Dedifferentiated amniotic fluid mesenchymal stem cell (primary cell): ENCODE measurements at regions not wholly inside any gene's neighbourhood (a gene's known extent, or its start where the extent isn't known, plus 50 kb on each side); places are given as distances from the start of the nearest gene placed in this dataset.

Experiments used
- DNase-seq: peaks from one replicate; pipeline ENCODE4 v3.0.0-alpha.2; 2016; ENCODE audit errors: extremely low spot score

DNA sequence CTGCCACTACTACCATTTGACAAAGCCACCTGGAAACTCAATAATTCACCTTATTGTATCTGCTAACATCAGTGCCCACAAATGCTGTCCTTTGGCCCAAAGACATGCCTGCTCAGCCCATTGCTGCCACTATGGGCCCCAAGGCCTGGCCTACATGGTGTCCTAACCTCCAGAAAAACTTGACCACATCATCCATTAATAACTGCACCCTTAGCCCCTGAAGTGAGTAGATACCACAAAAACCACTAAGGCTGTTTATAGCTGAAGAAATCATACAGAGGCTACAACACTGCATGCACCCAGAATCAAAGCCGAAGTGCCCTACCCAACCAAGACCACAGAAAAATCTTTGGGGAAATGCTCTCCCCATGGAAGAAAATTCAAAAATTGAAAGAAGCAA, 932.8 kb upstream of the SLITRK6 start:
- no peak for DNase-seq

DNA sequence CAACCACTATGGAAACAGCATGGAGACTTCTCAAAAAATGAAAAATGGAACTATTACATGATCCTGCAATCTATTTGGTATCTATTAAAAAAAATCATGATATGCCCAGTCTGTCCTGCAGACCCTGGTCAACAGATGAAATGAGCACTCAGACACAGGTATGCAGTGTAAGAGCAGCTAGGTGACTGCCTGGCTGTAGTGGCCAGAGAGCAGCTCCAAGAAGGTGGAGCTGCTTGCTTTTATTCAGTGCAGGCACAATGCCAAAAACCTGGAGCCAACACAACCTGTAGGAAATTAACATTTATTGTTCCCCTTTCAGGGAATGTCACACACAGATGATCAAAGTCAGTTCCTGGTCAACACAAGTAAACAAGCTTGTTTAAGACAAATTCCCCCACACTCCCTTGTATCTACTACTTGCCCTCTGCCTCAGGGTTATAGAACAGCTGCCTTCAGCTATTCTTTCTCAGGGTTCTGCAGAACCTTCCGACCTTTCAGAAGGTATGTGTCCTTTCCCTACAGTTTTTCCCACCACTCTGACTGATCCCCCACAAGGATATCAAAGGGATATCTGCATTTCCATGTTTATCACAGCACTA, 933.7 kb upstream of the SLITRK5 start:
- no peak for DNase-seq

DNA sequence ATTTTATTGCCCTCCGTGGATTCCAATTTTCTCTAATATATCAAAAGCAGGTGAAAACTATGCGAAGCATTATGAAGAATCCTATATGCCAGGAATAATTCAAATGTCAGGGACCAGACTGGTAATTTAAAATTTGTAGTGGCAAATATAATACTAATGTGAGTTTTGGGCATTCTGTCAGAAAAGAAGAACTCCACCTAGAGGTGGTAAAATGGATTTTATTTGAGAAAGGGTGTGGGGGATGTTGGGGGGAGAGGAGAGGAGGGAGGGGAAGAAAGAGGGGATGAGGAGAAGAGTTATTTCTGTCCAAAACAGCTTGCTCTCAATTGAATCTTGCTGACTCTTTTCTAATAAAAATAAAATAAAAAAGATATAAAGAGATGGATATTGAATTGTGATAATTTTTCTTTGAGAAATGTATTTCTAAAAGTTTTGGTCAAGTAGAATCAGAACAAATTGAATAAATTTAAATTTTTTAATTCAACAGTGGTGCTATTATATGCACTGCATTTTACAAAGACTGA, 929.3 kb upstream of the SLITRK5 start:
- DNase-seq: no peak

DNA sequence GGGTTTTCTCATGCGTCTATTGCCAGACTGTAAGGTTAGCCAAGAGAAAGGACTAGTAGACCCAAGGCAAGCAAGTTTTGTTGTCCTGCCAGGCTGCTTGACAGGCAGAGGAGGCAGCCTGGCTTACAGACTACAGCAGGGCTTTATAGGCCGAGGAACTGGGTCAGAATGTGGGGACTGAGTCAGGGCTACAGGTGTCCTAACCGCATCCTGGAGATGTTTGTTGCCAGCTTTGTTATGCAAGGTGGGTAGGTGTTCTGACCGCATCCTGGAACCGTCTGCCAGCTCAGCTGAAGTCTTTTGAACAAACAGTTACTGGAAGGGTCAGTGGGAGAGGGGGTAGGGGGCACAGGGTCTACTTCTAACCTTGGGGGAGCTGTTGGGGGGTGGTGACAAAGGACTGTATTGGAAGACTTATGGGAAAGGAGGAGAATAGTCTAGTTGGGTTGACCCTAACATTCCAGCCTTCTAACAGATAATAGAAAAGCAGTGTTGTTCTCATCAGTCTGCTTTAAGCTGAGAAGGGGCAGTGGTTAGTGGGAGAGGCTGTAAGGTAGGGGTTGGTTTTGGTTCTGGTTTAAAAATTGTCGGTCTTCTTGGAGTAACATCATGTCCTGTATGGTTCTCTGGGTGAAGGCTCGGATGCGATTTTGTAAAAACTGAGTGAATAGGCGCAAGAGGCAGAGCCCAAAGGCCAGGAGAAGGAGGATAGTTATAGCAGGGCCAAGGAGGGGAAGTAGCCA, 913.8 kb upstream of the SLITRK5 start:
- DNase-seq: no peak

DNA sequence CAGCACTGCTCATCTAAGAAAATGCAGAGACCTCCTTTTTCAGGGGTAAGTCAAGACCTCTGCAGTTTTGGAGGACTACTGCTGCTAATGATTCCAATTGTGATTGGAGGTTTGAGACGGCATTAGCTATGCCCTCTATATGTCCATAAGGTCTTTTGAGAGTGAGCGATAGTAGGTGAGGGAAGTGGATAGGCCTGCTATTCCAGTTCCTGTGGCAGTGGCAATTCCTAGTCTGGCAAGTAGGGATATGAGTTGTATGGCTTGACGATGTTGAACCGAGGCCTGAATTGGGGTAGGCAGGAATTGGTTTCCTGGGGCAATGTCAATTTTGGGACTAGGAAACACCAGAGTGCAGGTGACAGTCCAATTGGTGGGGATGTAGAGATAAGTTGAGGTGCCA, 913.1 kb upstream of the SLITRK5 start:
- DNase-seq: no peak

DNA sequence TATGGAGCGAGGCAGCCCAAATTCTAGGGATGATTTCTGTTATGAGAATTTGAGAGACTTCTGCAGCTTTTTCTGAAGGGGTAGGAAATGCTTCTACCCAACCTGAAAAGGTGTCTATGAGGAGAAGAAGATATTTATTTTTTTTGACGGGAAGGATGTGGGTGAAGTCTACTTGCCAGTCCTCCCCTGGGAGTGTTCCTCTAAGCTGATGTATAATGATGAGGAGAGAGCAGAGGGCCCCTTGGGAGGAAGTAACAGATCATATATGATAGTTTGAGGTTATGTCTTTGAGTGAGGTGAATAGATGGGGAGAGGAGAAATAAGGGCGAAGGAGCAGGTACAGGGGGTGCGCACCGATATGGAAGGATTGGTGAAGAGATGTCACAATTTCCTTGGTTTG, 910.6 kb upstream of the SLITRK5 start:
- DNase-seq: no peak

DNA sequence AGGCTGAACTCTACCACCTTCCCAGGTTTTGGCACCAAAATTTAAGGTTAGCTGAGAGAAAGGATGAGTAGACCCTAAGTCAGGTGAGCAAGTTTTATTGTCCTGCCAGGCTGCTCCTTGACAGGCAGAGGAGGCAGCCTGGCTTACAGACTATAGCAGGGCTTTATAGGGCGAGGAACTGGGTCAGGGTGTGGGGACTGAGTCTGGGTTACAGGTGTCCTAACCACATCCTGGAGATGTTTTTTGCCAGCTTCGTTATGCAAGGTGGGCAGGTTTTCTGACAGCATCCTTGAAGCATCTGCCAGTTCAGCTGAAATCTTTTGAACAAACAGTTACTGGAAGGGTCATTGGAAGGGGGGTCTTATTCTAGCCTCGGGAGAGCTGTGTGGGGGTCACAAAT, 905.7 kb upstream of the SLITRK5 start:
- DNase-seq: no peak

DNA sequence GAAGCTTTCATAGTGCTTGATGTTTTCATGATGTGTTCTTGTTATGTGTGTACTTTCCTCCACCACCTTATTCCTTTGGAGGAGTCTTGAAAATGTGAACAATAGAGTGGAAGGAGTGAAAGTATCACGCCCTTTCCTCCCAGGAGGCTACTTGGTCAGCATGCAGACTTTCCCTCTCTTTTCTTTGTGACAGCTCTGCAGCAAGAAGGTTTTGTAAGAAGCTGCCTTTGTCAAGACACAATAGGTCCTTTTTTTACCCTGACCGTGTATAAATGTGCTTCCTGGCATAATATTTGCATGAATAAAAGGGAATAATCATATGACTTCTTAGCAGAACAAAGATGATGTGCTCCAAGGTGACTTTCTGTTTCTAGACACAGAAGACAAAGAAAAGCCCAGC, 882.6 kb upstream of the SLITRK5 start:
- no peak for DNase-seq

DNA sequence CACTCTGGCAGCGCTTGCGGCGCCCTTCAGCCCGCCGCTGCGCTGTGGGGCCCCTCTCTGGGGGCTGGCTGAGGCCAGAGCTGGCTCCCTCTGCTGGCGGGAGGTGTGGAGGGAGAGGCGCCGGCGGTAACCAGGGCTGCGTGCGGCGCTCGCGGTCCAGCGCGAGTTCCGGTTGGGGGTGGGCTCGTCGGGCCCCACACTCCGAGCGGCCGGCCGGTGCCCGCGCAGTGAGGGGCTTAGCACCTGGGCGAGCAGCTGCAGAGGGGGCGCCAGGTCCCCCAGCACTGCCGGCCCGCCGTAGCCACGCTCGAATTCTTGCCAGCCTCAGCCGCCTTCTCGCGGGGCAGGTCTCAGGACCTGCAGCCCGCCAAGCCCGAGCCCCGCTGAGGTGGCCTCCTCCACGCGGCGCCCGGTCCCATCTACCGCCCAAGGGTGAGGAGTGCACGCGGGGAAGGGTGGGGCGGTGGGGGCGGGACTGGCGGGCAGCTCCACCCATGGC, 879.0 kb upstream of the SLITRK5 start:
- DNase-seq: no peak

DNA sequence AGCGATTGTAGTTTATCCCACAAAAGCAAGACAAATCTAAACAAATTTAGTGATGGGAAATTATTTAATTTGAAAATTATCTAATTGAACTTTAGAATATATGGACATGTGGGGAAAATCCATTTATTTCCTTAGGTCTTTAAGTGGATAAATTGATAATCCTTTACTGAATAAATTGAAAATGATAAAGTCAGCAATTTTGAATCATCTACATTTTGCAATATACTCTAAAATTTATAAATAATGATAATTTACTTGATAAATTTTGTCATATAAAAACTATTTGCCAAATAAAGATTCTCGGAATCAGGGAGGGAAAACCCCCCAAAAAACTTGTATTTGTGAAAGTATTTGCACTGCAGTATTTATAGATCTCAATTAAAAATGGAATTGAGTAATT, 875.3 kb upstream of the SLITRK5 start:
- DNase-seq: no peak

DNA sequence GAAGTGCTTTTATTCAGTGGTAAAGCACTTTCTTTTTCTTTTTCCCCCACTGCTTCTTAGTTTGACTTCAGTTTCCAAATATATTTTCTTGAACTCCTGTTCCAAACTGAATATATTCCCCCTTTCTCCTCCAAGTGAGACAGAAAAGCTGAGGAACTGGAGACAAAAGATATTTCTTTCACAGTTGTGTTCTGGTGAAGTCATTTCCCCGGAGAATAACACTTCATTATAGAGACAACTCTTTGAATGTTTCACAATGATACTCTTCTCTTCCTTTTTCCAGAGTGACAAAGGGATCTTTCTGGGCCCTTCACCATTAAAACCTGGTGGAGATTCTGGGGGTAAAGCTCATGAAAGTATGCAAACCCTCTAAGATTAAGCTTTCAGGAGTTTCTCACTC, 860.8 kb upstream of the SLITRK5 start:
- DNase-seq: no peak

DNA sequence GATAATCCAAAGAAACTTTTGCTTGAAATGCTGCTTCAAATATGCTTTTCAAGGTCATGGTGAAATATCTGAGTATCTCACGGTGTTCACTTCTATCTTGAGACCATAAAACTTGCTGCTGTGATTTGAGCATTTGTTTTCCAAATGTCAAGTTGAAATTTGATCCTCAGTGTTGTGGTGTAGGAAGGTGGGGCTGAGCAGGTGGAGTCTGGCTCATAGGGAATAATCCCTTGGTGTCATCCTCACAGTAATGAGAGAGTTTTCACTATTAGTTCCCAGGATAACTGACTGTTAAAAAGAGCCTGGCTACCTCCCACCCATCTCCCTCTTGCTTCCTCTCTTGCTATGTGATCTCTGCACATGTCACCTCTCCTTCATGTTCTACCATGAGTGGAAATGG, 858.0 kb upstream of the SLITRK5 start:
- DNase-seq: no peak

DNA sequence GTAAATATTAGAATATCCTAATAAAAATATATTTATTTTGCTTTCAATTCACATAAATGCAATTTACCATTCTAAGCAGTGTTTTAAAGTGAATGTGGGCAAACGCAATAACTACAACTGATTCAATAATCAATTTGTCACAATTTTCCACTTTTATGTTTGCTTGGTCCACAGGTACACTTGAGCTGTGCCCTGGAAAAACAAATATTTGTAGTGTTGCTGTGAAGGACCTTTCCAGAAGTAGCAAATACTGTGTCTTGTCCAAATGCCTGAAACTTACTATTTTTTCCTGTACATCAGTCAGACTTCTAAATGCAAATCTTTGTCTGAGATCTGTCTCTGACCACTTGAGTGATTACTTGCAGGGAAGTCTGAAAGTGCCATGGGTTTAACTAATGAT, 845.8 kb upstream of the SLITRK5 start:
- DNase-seq: no peak

DNA sequence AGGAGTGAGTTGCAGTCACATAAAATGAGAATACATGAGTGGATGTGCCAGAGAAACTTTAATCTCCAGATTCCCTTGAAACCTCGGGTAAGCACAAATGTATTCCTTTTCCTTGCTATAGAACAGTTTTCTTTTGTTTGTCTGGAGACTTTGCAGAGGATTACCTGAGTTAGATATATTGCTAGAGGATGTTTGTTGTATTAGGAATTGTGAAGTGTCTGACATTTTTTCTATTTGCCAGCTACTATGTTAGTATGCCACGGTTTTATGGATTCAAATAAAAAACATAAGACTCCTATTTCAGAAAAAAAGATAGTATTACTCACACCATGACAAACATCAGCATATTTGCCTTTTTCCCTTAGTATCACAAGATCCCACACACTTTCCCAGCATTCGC, 844.9 kb upstream of the SLITRK5 start:
- DNase-seq: no peak

DNA sequence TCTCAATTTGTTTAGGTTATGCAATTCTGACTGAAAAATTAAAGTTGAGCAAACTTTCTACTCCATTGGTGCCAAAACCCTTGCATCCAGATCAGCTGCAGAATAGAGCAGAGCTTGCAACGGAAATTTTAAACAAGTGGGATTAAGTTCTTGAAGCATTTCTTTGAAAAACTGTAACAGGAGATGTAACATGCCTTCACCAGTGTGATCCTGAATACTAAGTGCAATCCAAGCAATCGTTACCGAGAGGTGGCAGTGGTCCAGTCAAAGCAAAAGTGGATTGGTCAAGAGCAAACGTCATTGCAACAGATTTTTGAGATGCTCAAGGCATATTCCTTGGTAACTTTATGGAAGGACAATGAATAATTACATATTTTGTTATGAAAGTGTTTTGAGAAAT, 841.1 kb upstream of the SLITRK5 start:
- DNase-seq: no peak

DNA sequence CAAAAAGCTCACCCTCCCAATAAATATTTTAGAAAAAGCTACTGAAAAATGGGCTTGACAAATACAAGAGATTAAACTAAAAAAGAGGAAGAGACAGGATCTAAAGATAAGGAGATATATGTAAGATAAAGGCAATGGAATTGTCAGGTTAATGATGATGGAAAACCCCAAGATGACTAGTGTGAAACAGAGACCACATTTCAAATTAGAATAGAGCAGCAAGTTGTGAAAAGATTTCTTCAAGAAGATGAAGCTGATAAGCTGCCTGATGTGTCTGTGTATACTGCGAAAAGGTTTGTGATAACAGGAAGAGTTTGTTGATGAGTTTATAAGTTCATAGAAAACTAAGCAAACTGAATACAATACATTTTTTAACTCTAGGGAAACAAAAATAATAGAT, 840.1 kb upstream of the SLITRK5 start:
- no peak for DNase-seq

DNA sequence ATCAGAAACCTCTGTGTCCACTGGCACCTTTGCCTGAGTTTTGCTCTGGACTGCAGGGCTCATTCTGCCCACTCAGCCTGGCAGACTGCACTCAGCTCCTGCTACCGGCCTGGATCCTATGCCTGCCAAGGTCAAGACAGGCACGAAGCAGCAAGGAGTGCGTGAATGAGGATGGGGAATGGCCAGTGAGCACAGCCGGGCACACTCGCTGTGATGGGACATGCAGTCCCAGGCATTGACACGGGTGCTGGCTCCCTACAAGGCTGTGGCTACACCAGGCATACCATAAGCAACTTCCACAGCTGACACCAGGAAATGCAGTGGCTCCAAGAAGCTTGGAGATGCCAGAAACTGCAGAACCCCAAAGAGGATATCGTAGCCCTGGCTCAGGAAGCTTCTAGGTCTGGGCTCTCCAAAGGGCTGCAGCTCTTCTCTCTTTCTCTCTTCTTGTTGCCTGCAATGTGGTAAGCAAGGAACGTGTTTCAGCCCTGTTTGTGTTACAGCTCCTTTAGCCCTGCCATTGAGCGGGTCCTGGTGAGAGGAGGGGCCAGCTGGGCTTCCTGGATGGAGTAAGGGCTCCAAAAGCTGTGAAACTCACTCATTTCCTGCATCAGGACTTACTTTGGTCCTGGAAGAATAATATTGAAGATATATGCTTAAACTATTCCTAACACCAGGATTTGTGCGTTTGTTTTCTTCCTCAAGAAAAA, 832.6 kb upstream of the SLITRK5 start:
- no peak for DNase-seq

DNA sequence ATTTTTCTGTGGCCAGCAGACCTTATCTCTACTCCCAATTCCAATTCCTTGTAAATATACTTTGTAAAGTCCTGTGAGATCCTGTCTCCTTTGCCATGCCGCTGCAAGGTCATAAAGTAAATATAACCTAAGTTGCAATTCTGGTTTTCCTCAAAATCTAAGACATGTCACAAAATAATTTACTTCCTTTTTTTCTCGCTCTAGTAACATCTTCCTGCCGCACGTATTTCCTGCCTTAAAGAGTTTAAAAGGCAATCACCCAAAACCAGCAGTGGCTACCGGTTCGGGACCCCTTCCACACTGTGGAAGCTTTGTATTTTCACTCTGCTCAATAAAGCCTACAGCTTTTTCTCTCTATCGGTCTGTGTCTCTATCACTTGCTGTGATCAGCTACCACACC, 832.0 kb upstream of the SLITRK5 start:
- no peak for DNase-seq

DNA sequence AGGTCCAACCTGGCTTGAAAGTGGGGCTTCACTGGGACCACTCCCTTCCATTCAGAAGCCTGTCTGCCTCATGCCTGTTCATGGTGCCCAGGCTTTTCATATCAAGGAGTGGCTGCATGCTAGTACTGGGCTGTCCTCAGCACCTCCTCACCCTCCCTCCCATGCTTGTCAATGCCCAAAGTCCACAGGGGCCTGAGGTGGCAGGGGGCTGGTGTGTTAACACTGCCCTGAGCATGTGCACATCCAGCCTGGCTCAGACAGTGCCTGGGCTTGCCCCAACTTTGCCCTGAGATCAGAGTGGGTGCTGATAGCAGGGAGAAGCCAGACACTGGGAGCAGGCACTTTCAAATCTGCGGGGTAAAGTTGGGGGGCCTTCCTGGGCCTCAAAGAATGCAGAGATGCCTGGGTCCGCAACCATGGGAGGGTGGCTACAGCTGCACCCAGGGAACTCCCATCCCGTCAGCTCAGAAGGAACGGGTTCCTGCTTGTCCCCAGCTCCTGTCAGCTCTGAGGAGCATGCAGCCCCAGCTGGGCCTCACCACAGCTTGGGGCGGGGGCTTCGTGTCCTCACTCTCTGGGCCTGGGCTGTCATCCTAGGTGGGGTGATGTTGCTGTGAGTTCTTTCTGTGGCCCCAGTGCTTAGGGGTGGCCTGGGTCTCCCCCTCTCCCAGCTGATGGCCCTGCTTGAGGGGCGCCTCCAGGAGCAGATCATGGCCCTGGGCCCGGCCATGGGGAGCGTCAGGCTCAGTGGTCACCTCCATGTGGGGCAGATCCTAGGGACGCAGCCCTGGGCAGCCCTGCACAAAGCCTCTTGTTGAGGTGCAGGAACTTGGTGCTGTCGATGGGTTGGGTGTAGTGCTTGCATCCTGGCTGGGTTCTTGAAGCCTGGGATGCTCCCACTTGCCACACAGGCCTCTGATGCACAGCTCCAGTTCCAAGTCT, 830.6 kb upstream of the SLITRK5 start:
- no peak for DNase-seq

DNA sequence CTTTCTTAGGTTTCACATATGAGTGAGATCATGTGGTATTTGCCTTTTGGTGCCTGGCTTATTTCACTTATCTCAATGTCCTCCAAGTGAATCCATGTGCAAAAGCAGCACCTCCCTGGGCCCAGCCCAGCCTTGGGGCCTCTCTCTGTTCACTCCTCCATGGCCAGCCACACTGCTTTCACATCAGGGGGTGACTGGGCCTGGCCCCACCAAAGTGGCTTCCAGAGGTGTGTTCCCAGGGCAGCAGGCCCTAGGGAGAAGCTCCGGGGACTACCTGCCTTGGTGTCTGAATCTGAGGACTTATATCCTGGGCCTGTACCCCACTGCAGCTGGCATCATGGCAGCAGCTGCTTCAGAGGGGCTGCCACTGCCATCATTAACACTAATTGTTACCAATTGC, 829.9 kb upstream of the SLITRK5 start:
- DNase-seq: no peak

DNA sequence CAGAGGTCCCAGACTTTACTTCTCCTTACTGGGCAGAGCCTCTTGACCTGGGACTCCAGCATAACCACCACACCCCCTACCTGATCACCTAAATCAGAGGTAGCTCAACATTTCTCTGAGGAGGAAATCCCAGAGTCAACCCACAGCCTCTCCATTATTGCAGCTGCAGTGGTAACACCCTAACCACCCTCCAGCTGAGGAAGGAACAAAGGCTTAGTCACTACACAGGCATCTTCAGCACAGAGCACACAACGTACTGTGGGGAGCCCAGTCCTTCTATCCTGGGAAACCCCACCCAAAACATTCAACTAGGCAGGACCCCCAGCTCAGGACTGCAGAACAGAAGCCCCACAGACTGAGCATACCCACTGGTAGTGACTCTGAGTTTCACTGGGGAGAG, 824.7 kb upstream of the SLITRK5 start:
- no peak for DNase-seq

DNA sequence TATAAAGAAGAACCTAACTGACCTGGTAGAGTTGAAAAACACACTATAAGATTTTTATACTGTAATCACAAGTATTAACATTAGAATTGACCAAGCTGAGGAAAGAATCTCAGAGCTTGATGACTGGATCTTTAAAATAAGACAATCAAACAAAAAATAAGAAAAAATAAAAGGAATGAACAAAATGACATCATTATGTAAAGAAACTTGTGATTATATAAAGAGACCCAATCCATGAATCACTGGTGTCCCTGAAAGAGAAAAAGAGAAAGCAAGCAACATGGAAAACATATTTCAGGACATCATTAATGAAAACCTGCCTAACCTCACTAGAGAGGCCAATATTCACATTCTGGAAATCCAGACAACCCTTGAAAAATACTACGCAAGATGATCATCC, 822.5 kb upstream of the SLITRK5 start:
- DNase-seq: no peak
